GM12875 (cell line): ENCODE measurements at regions not wholly inside any gene's neighbourhood (a gene's known extent, or its start where the extent isn't known, plus 50 kb on each side); places are given as distances from the start of the nearest gene placed in this dataset.

Experiments used
- H3K4me3 ChIP-seq: one replicate; pipeline ENCODE4 v1.5.1; 2011; ENCODE audit warnings: low read depth, low read length, control low read depth
- CTCF ChIP-seq: IDR thresholded peaks from 2 replicates; pipeline ENCODE4 v1.5.1; 2011; ENCODE audit warnings: low read depth, mild to moderate bottlenecking, control low read depth, inconsistent platforms, low read length, moderate library complexity, borderline replicate concordance; ENCODE audit not compliant: insufficient read depth

GRCh38 chr6:8194490-8194889 lies 92.1 kb upstream of the EEF1E1 start:
- no peak for TF ChIP-seq CTCF
- no peak overlapping the region for H3K4me3 ChIP-seq

DNA sequence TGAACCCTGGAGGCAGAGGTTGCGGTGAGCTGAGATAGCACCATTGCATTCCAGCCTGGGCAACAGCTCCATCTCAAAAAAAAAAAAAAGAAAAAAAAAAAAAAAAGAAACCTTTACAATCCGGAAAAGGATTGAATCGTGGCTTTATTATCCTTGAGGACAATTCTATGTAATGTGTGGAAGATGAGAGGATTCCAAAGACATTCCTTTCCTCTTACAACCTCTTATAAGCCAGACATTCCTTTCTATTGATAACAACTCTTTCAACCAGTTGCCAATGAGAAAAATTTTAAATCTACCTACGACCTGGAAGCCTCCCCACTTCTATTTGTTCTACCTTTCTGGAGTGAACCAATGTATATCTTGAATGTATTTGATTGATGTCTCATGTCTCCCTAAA lies 91.2 kb upstream of the EEF1E1 start:
- H3K4me3 ChIP-seq: no peak overlapping the region

DNA sequence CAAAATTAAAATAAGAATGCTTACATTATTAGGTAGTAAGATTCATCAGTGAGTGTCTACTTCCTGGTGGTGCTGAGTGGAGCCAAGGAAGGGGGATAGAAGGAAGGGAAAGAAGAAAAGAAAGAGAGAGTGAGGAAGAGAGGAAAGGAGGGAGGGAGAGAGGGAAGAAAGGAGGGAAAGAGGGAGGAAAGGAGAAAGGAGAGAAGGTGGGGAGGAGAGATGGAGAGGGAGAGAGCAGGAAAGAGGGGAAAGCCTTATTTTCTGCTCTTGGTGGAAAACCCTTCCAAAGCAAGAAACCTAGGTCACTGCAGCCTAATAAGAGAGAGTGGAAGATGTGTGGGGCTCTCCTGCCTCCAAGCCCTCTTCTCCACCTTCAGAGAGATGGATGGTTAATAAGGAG lies 90.2 kb upstream of the EEF1E1 start:
- no peak for TF ChIP-seq CTCF

More for the DNA sequence above, 91.2 kb upstream of the EEF1E1 start:
- no peak for TF ChIP-seq CTCF

GRCh38 chr6:8192067-8192466 lies 89.7 kb upstream of the EEF1E1 start:
- H3K4me3 ChIP-seq: no peak overlapping the region
- TF ChIP-seq CTCF: no peak

More for the DNA sequence above, 90.2 kb upstream of the EEF1E1 start:
- no peak overlapping the region for H3K4me3 ChIP-seq

GRCh38 chr6:8191629-8192028 lies 89.3 kb upstream of the EEF1E1 start:
- H3K4me3 ChIP-seq: no peak overlapping the region
- TF ChIP-seq CTCF: no peak

- no peak overlapping the region for H3K4me3 ChIP-seq
- TF ChIP-seq CTCF: no peak
Measured at GRCh38 chr6:8187209-8187608, 84.9 kb upstream of the EEF1E1 start.

GRCh38 chr6:8182902-8183665 lies 80.7 kb upstream of the EEF1E1 start:
- TF ChIP-seq CTCF: no peak
- H3K4me3 ChIP-seq: no peak overlapping the region
